Activated T-cell treated with anti-CD3 and anti-CD28 coated beads for 1 hour (primary cell): ENCODE measurements at regions not wholly inside any gene's neighbourhood (a gene's known extent, or its start where the extent isn't known, plus 50 kb on each side); places are given as distances from the start of the nearest gene placed in this dataset.

ENCODE experiments used
- DNase-seq: peaks from one replicate; pipeline ENCODE4 v3.0.0-alpha.2; 2020; ENCODE audit warnings: low read depth

GRCh38 chr12:97093187-97093683, 186.2 kb downstream of the NEDD1 start:
- no peak for DNase-seq

- DNase-seq, result no peak
Measured at GRCh38 chr12:97097734-97098133, 190.7 kb downstream of the NEDD1 start.

- no peak for DNase-seq
Measured at GRCh38 chr12:97109441-97109840, 202.4 kb downstream of the NEDD1 start.

- no peak for DNase-seq
Measured at GRCh38 chr12:97112136-97112535, 205.1 kb downstream of the NEDD1 start.

GRCh38 chr12:97118796-97119375, 211.8 kb downstream of the NEDD1 start:
- no peak for DNase-seq

- DNase-seq, result no peak
Measured at GRCh38 chr12:97127061-97127460, 220.0 kb downstream of the NEDD1 start.

GRCh38 chr12:97131220-97131981, 224.3 kb downstream of the NEDD1 start:
- no peak for DNase-seq

- DNase-seq, result no peak
Measured at GRCh38 chr12:97132270-97132669, 225.2 kb downstream of the NEDD1 start.

GRCh38 chr12:97134495-97134894, 227.4 kb downstream of the NEDD1 start:
- no peak for DNase-seq

- no peak for DNase-seq
Measured at GRCh38 chr12:97140355-97140754, 233.3 kb downstream of the NEDD1 start.

- no peak for DNase-seq
Measured at GRCh38 chr12:97142737-97143410, 235.8 kb downstream of the NEDD1 start.

GRCh38 chr12:97148941-97149559, 242.0 kb downstream of the NEDD1 start:
- DNase-seq, result peak; percentile 14

GRCh38 chr12:97151481-97151880, 244.4 kb downstream of the NEDD1 start:
- no peak for DNase-seq

GRCh38 chr12:97159377-97159776, 252.3 kb downstream of the NEDD1 start:
- DNase-seq, result no peak

GRCh38 chr12:97160277-97160676, 253.2 kb downstream of the NEDD1 start:
- DNase-seq, result no peak

GRCh38 chr12:97162173-97162572, 255.1 kb downstream of the NEDD1 start:
- no peak for DNase-seq

- no peak for DNase-seq
Measured at GRCh38 chr12:97164936-97165335, 257.9 kb downstream of the NEDD1 start.

- no peak for DNase-seq
Measured at GRCh38 chr12:97167598-97167997, 260.5 kb downstream of the NEDD1 start.

GRCh38 chr12:97168804-97169203, 261.7 kb downstream of the NEDD1 start:
- no peak for DNase-seq

- DNase-seq, result no peak
Measured at GRCh38 chr12:97169889-97170567, 263.0 kb downstream of the NEDD1 start.

GRCh38 chr12:97173688-97174410, 266.8 kb downstream of the NEDD1 start:
- DNase-seq, result no peak
